ENCODE measurements at regions not wholly inside any gene's neighbourhood (a gene's known extent, or its start where the extent isn't known, plus 50 kb on each side); places are given as distances from the start of the nearest gene placed in this dataset.
"Not testable (repeated sequence)": the region's sequence is repeated elsewhere in the genome, so short reads cannot be mapped to it uniquely, and the experiment has no call there.

DNA sequence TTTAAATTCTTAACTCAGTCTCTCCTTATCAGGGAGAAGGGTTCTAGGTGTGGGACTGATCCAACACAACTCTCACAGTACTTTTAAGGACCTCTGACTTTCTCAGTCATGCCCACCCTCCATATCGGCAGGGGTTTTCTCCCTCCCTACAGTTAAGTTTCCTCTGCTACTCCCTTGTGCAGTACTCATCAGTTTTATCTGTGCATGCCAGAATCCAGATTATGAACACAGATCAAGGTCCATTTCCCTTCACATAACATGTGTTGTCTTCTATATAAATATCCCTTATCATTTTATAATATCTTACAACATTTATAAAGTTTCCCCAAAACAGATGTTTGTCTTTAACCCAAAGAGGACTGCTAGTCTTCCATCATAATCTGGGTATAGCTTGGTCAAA, 986.5 kb upstream of the ARRDC3 start:
- H3K4me1 Mint-ChIP-seq, result no peaks in the 10 kb centered on the region
- ATAC-seq (ENCODE audit: low read depth in 2 of 2), result no peak
- H3K27ac Mint-ChIP-seq, result no peak overlapping the region
- DNase-seq, result no peak
- no peaks in the 10 kb centered on the region for H3K36me3 Mint-ChIP-seq
- H3K27me3 Mint-ChIP-seq, result no peaks in the 10 kb centered on the region
- H3K9me3 Mint-ChIP-seq, result peaks cover 0 to 24% (median 7%) of the 10 kb centered on the region in 7 donors
- H3K4me3 Mint-ChIP-seq, result no peak overlapping the region

DNA sequence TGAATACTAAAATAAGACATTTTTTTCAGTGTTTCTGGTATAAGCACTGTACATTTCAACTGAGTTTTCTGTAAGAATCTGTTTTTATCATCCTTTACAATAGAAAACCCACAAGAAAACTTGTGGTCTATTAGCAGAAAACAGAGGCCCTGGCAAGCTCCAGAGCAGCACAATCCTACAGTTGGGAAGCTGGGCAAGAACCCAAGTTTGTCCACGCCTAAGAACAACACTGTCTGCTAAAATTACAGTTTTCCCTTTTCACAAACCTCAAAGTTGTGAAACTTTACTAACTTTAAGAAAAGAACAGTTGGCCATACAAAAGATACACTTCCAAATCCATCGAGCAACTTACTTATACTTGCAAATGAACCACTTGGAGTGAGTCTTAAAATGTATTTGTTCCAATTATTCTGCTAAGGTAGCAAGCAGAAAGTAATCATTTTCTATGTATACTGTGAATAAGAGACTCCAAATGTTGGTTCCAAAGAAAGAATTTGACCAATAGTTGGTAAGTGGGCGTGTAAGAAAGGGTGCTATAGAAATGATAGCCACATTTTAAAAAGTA, 982.0 kb upstream of the ARRDC3 start:
- ATAC-seq (ENCODE audit: low read depth in 2 of 2), result no peak
- H3K27ac Mint-ChIP-seq, result no peak overlapping the region
- no peaks in the 10 kb centered on the region for H3K27me3 Mint-ChIP-seq
- no peak overlapping the region for H3K4me3 Mint-ChIP-seq
- H3K9me3 Mint-ChIP-seq, result peaks cover 0 to 24% (median 7%) of the 10 kb centered on the region in 7 donors
- no peaks in the 10 kb centered on the region for H3K36me3 Mint-ChIP-seq
- no peaks in the 10 kb centered on the region for H3K4me1 Mint-ChIP-seq
- DNase-seq, result no peak

DNA sequence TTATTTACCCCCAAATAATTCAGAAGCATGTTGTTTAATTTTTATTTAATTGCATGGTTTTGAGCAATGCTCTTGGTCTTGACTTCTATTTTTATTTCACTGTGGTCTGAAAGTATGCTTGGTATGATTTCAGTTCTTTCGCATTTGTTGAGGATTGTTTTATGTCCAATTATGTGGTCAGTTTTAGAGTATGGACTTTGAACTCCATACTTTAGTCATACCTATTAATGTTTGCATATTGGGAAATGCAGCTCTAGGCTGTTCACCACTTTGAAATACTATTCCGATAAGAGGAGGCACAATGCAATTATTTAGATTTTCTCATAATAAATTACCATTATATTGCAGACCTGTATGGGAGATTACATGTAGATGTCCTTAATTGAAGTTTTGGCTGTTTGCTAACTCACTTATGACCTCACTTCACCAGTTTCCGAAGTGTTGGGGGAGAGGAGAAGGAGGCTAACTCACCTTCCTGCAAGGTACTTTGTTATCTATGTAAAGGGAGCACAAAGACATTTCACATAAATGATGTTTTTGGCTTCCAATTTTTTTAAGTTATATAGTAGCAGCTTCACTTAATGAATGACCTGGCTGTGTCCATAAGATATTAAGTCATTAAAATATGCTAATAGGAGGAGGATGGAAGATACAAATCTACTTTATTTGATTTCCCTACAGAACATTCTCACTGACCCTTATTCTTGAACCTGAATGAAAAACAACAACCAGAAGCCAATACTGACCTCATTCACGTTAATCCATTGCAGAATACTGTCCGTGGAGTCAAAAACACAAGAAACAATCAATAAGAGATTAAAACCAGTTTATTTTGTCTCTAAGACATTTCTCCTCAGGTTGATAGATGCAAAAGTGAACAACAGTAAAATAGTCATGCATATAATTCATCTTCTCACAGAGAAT, 970.3 kb upstream of the ARRDC3 start:
- Mint-ChIP-seq H3K4me3 (no peak overlapping the region), H3K36me3 (no peaks in the 10 kb centered on the region), H3K9me3 (peaks cover 0 to 10% (median 7%) of the 10 kb centered on the region in 7 donors), H3K27me3 (no peaks in the 10 kb centered on the region), H3K4me1 (no peaks in the 10 kb centered on the region), H3K27ac (no peak overlapping the region)
- DNase-seq, result no peak
- no peak for ATAC-seq (ENCODE audit: low read depth in 2 of 2)

DNA sequence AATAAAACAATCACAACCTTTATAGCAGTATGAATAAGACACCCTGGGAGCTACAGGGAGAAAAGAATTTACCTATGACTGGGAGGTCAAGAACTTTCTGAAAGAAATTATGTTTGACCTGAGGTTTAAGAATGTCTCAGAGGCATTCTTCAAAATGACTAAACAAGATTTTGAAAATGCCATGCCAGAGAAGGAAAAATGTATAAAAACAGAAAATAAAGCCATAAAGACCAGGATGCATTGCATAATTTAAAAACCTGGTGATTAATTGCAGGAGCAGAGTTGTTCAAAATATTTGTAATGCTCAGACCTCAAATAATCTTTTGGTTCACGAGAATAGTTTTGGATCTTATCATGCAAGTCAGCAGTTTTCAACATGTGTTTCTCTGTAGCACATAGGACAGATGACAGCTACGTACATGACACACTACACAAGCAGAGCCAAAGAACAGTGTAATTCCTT, 954.7 kb upstream of the ARRDC3 start:
- ATAC-seq (ENCODE audit: low read depth in 2 of 2), result no peak
- no peak overlapping the region for H3K4me3 Mint-ChIP-seq
- no peak overlapping the region for H3K27ac Mint-ChIP-seq
- no peaks in the 10 kb centered on the region for H3K36me3 Mint-ChIP-seq
- no peaks in the 10 kb centered on the region for H3K4me1 Mint-ChIP-seq
- DNase-seq, result no peak
- H3K9me3 Mint-ChIP-seq, result peaks cover 0 to 3% (median 0%) of the 10 kb centered on the region in 7 donors
- H3K27me3 Mint-ChIP-seq, result no peaks in the 10 kb centered on the region

DNA sequence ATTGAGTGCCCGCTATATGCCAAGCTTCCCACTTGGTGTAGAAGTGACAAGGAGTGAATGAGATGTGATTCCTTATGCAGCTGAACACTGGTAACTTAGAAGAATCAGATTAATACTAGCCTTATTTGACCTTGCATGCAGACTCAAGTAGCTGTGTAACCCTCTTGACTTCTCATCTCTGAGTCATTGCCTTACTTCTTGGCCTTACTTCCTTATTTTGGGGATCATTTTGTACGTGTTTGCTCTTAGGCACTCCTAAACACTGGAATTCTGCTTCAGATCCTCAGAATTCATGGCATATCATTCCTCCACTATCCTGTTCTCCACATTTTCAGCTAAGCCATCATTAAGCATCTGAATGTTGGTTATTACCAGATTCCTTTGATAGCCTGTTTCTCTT, 948.9 kb upstream of the ARRDC3 start:
- DNase-seq, result no peak
- Mint-ChIP-seq H3K27me3 (no peaks in the 10 kb centered on the region), H3K36me3 (no peaks in the 10 kb centered on the region), H3K4me3 (no peak overlapping the region), H3K27ac (no peak overlapping the region), H3K4me1 (no peaks in the 10 kb centered on the region), H3K9me3 (peaks cover 0 to 3% (median 0%) of the 10 kb centered on the region in 7 donors)
- ATAC-seq (ENCODE audit: low read depth in 2 of 2), result no peak

DNA sequence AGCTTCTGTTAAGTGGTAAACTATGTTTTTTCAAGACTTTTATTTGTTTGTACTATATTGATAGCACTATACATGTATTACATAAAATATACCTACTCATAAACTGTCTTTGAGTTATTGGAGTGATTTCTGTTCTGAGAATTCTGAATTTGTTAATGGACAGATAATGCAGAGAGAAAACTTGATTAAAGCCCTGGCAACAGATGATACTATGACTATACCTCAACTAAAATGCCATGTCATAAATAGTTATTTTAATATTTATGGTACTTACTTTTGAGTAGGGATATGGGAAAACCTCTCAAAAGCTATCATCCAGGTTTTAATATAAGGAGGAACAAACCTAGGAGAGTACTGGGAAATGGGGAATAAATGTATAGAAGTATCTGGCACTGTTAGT, 947.2 kb upstream of the ARRDC3 start:
- ATAC-seq (ENCODE audit: low read depth in 2 of 2) (no peak), DNase-seq (no peak)
- Mint-ChIP-seq H3K27ac (no peak overlapping the region), H3K4me1 (no peaks in the 10 kb centered on the region), H3K27me3 (no peaks in the 10 kb centered on the region), H3K4me3 (no peak overlapping the region), H3K9me3 (no peaks in the 10 kb centered on the region), H3K36me3 (no peaks in the 10 kb centered on the region)

DNA sequence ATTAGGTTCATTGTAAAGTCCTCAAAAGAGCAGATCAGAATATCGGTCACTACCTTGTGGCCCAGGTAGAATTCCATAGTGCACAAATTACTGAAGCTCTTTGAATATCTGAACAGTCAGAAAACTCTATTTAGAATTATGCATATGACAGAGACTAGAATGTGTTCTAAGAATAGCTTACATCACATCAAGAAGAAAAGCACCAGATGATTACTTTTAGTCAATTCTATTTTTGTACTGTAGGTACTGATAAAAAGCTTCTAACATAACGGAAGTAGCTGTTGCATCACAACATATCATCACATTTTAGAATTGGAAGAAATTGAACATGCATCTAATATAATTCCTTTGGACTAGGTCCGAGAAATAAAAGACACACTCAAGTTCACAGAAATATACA, 946.6 kb upstream of the ARRDC3 start:
- no peaks in the 10 kb centered on the region for H3K9me3 Mint-ChIP-seq
- H3K36me3 Mint-ChIP-seq, result no peaks in the 10 kb centered on the region
- DNase-seq, result no peak
- no peak overlapping the region for H3K4me3 Mint-ChIP-seq
- H3K27me3 Mint-ChIP-seq, result no peaks in the 10 kb centered on the region
- no peak for ATAC-seq (ENCODE audit: low read depth in 2 of 2)
- H3K27ac Mint-ChIP-seq, result no peak overlapping the region
- no peaks in the 10 kb centered on the region for H3K4me1 Mint-ChIP-seq

DNA sequence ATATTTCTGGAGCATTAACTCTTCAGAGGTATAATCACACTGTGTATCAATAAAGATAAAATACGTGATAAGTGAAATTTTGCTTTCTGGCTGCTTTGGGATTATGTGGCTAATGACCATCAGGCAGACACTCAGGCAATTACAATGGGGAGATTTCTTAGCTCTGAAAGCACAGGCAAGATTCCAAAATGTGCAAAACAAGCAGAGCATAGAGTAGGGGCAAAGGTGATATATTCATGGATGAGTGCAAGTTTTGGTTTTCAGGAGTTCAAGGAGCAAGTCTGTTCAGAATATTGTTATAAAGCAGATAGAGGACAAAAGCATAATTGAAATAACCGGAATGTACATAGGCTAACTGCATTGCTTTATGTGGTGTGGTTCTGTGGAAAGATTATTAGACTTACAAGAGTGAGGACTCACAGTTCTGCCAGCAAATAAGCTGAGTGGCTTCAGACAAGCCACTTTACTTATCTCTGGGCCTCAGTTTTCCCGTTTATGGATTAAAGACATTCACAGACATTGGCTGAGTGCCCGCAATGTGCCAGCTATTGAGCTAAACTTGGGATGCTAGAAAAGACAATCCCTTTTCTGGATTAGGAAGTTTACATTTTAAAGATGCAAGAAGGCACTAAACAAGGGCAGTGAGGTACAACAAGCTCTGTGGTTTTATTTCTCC, 945.6 kb upstream of the ARRDC3 start:
- H3K27ac Mint-ChIP-seq, result no peak overlapping the region
- no peak overlapping the region for H3K4me3 Mint-ChIP-seq
- H3K27me3 Mint-ChIP-seq, result no peaks in the 10 kb centered on the region
- ATAC-seq (ENCODE audit: low read depth in 2 of 2), result no peak
- H3K36me3 Mint-ChIP-seq, result no peaks in the 10 kb centered on the region
- H3K4me1 Mint-ChIP-seq, result no peaks in the 10 kb centered on the region
- H3K9me3 Mint-ChIP-seq, result no peaks in the 10 kb centered on the region
- DNase-seq, result no peak

DNA sequence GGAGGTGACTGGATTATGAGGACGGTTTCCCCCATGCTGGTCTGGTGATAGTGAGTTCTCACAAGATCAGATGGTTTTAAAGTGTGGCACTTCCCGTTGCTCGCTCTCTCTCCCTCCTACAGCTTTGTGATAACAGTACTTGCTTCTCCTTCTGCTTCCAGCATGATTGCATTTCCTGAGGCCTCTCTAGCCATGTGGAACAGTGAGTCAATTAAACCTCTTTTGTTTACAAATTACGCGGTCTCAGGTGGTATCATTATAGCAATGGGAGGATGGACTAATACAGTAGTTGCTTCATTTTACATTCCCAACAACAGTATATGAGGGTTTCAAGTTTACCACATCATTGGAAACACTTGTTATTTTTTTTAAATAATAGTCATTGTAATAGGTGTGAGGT, 937.3 kb upstream of the ARRDC3 start:
- Mint-ChIP-seq H3K27ac (no peak overlapping the region), H3K4me3 (no peak overlapping the region), H3K4me1 (no peaks in the 10 kb centered on the region), H3K27me3 (no peaks in the 10 kb centered on the region), H3K36me3 (no peaks in the 10 kb centered on the region), H3K9me3 (peaks cover 0 to 10% (median 0%) of the 10 kb centered on the region in 7 donors)
- DNase-seq (no peak), ATAC-seq (ENCODE audit: low read depth in 2 of 2) (no peak)

DNA sequence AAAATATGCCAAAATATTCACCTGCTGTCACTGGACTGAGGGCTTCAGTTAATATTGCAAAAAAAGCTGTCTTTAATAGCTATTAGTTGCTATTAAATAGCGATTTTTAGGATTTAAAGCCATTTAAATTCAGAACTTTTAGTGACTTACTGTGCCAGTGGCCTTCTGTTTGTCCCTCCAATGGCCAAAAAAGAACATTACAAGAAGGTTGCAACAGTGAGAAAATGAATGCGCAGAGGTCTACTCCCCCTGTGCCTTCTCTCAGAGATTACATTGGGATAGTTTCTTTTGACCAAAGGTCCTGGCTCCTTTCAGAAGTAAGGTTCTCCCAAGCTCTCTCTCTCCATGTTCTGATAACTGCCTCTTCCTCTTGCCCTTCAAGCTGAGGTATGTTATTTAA, 930.3 kb upstream of the ARRDC3 start:
- H3K9me3 Mint-ChIP-seq, result peaks cover 0 to 10% (median 0%) of the 10 kb centered on the region in 7 donors
- no peaks in the 10 kb centered on the region for H3K27me3 Mint-ChIP-seq
- ATAC-seq (ENCODE audit: low read depth in 2 of 2) (no peak), DNase-seq (no peak)
- H3K4me1 Mint-ChIP-seq, result no peaks in the 10 kb centered on the region
- H3K36me3 Mint-ChIP-seq, result no peaks in the 10 kb centered on the region
- no peak overlapping the region for H3K27ac Mint-ChIP-seq
- H3K4me3 Mint-ChIP-seq, result no peak overlapping the region

DNA sequence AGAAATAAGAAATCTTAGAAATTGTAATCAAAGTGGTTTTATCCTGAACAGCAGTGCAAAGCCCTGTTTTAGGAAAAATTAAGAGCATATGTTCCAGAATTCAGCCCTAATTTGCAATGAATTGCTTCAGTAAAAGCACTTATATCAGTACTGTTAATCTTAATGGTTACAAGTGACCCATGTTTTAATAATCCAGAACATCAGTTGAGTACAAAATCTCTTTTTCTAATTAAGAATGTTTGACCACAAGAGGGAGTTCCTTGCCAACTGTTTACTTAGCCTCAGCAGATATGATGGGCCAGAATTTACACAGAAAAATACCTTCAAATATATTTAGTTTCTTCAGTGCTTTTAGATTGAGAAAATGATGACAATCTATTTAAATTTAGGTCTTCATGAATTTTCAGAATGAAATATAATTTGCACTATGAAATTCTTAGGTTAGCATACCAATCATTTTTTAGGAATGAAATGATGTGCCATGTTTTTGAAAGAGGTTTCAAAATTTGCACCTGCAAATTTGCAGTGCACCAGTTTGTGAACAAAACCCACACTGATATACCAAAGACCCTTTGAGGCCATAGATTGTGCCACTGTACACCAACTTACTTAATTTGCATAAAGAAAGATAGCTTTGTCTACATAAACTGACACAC, 926.3 kb upstream of the ARRDC3 start:
- no peak overlapping the region for H3K27ac Mint-ChIP-seq
- H3K4me1 Mint-ChIP-seq, result no peaks in the 10 kb centered on the region
- H3K36me3 Mint-ChIP-seq, result no peaks in the 10 kb centered on the region
- ATAC-seq (ENCODE audit: low read depth in 2 of 2), result no peak
- no peak overlapping the region for H3K4me3 Mint-ChIP-seq
- no peaks in the 10 kb centered on the region for H3K27me3 Mint-ChIP-seq
- DNase-seq, result no peak
- peaks cover 0 to 2% (median 0%) of the 10 kb centered on the region in 7 donors for H3K9me3 Mint-ChIP-seq

DNA sequence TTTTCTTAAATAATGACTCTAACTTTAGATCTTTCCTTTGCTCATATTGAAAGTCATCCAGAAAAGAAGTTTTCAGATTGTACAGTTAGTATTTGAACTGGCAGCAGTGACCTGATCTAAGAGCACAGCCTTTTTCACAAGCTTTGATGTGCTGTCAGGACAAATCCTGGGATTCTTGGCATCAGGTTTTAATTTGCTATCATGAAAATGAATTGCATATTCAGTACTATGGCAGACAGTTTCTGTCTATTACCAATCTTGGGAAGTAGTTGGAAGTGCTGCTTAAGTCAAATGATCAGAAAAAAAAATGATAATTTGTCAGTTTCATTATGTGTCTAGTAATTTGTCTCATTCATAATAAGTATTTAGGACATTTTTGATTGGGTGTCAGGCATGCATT, 925.6 kb upstream of the ARRDC3 start:
- peaks cover 0 to 2% (median 0%) of the 10 kb centered on the region in 7 donors for H3K9me3 Mint-ChIP-seq
- no peak overlapping the region for H3K4me3 Mint-ChIP-seq
- no peaks in the 10 kb centered on the region for H3K27me3 Mint-ChIP-seq
- no peaks in the 10 kb centered on the region for H3K4me1 Mint-ChIP-seq
- no peaks in the 10 kb centered on the region for H3K36me3 Mint-ChIP-seq
- DNase-seq (no peak), ATAC-seq (ENCODE audit: low read depth in 2 of 2) (no peak)
- H3K27ac Mint-ChIP-seq, result no peak overlapping the region

DNA sequence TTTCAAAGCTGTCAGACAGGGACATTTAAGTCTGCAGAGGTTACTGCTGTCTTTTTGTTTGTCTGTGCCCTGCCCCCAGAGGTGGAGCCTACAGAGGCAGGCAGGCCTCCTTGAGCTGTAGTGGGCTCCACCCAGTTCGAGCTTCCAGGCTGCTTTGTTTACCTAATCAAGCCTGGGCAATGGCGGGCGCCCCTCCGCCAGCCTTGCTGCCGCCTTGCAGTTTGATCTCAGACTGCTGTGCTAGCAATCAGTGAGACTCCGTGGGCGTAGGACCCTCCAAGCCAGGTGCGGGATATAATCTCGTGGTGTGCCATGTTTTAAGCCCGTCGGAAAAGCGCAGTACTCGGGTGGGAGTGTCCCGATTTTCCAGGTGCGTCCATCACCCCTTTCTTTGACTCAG, 919.2 kb upstream of the ARRDC3 start:
- H3K9me3 Mint-ChIP-seq; H3K27ac Mint-ChIP-seq; H3K36me3 Mint-ChIP-seq; H3K27me3 Mint-ChIP-seq; ATAC-seq (ENCODE audit: low read depth in 2 of 2); H3K4me1 Mint-ChIP-seq; DNase-seq; H3K4me3 Mint-ChIP-seq: not testable (repeated sequence)
